ENCODE measurements at regions not wholly inside any gene's neighbourhood (a gene's known extent, or its start where the extent isn't known, plus 50 kb on each side); places are given as distances from the start of the nearest gene placed in this dataset.

DNA sequence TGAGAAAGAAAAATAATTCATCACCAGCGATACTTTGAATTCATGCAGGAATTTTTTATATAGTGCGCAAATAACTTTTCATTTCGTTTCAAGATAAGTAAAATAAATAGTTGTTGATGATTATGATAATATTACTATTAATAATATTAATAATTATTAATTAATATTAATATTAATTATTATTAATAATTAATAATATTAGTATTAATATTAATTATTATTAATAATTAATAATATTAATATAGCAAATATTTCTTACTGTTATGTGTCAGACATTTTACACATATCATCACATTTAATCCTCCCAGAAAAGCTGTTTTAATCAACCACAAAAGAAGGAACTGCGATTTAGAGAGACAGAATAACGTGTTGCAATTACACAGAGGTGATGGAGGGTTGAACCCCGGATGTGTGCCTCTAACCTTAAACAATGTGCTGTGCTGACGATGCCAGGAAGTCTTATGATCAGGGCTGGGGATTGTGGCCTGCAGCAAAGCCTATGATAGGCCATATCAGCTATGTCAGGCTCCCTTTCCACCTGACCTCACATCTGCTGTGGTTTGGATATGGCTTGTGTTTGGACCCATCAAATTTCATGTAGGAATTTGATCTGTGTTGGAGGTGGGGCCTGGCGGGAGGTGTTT, 263.5 kb upstream of the NR2F2 start:
- no peak for TF ChIP-seq ELF1 (IDR thresholded peaks at IDR 0.05)
- TF ChIP-seq, protein P1, sequence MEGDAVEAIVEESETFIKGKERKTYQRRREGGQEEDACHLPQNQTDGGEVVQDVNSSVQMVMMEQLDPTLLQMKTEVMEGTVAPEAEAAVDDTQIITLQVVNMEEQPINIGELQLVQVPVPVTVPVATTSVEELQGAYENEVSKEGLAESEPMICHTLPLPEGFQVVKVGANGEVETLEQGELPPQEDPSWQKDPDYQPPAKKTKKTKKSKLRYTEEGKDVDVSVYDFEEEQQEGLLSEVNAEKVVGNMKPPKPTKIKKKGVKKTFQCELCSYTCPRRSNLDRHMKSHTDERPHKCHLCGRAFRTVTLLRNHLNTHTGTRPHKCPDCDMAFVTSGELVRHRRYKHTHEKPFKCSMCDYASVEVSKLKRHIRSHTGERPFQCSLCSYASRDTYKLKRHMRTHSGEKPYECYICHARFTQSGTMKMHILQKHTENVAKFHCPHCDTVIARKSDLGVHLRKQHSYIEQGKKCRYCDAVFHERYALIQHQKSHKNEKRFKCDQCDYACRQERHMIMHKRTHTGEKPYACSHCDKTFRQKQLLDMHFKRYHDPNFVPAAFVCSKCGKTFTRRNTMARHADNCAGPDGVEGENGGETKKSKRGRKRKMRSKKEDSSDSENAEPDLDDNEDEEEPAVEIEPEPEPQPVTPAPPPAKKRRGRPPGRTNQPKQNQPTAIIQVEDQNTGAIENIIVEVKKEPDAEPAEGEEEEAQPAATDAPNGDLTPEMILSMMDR (IDR thresholded peaks at IDR 0.05) = no peak
- TF ChIP-seq RFX5 (IDR thresholded peaks at IDR 0.05; ENCODE audit: low read length) = no peak
- no peak for TF ChIP-seq SIN3A (IDR thresholded peaks at IDR 0.05; ENCODE audit: borderline replicate concordance, low read depth, low read length)
